Neural cell (in vitro differentiated cells): ENCODE measurements at regions not wholly inside any gene's neighbourhood (a gene's known extent, or its start where the extent isn't known, plus 50 kb on each side); places are given as distances from the start of the nearest gene placed in this dataset.

Experiments used
- H2AFZ ChIP-seq: fragments of 200-600, 300-800 bp; sonication (generic), shearing (Covaris generic); 2 replicates; pipeline ENCODE4 v1.6.0; 2014; ENCODE audit warnings: low read depth, mild to moderate bottlenecking, antibody characterized with exemption, low read length, moderate library complexity
- H3F3A ChIP-seq: fragments of 200-600 bp; shearing (Covaris generic); 2 replicates; pipeline ENCODE4 v1.6.1; 2016; ENCODE audit warnings: mild to moderate bottlenecking, moderate library complexity, mixed read lengths, antibody characterized with exemption, low read length; ENCODE audit not compliant: insufficient read depth, poor library complexity, severe bottlenecking
- H3K27ac ChIP-seq: fragments of 200-600, 300-800 bp; sonication (generic), shearing (Covaris generic); 2 replicates; pipeline ENCODE4 v1.5.1; 2014; ENCODE audit warnings: mild to moderate bottlenecking, low read length, moderate library complexity
- H3K27me3 ChIP-seq: fragments of 300-800, 200-600 bp; sonication (generic), shearing (Covaris generic); 2 replicates; pipeline ENCODE4 v1.6.0; 2014; ENCODE audit warnings: mild to moderate bottlenecking, low read depth, low read length, moderate library complexity; ENCODE audit not compliant: insufficient read depth
- H3K36me3 ChIP-seq: fragments of 300-800, 200-600 bp; sonication (generic), shearing (Covaris generic); 2 replicates; pipeline ENCODE4 v1.5.1; 2014; ENCODE audit warnings: mild to moderate bottlenecking, antibody characterized with exemption, low read length, moderate library complexity; ENCODE audit not compliant: insufficient read depth
- H3K4me2 ChIP-seq: fragments of 300-800, 200-600 bp; sonication (generic), shearing (Covaris generic); 2 replicates; pipeline ENCODE4 v1.6.0; 2014; ENCODE audit warnings: mild to moderate bottlenecking, low read length
- H3K4me3 ChIP-seq: fragments of 300-800, 200-600 bp; sonication (generic), shearing (Covaris generic); 2 replicates; pipeline ENCODE4 v1.5.1; 2014; ENCODE audit warnings: mild to moderate bottlenecking, low read length, moderate library complexity
- H3K79me2 ChIP-seq: fragments of 200-600 bp; shearing (Covaris generic); replicated peaks from 2 replicates; pipeline ENCODE4 v1.6.0; 2014; ENCODE audit warnings: mild to moderate bottlenecking, low read length, moderate library complexity; ENCODE audit not compliant: insufficient read depth
- H3K9ac ChIP-seq: fragments of 300-800, 200-600 bp; sonication (generic), shearing (Covaris generic); 2 replicates; pipeline ENCODE4 v1.6.1; 2016; ENCODE audit warnings: mild to moderate bottlenecking, low read length, mixed read lengths
- H3K9me2 ChIP-seq: fragments of 200-600 bp; shearing (Covaris generic); 2 replicates; pipeline ENCODE4 v1.6.1; 2016; ENCODE audit warnings: mild to moderate bottlenecking, low read length, mixed read lengths; ENCODE audit not compliant: insufficient read depth
- H3K9me3 ChIP-seq: fragments of 200-600, 300-800 bp; sonication (generic), shearing (Covaris generic); 2 replicates; pipeline ENCODE4 v1.6.1; 2016; ENCODE audit warnings: mild to moderate bottlenecking, mixed run types, low read length, moderate library complexity, mixed read lengths
- H4K20me1 ChIP-seq: fragments of 200-600 bp; shearing (Covaris generic); 2 replicates; pipeline ENCODE4 v1.6.1; 2016; ENCODE audit warnings: mild to moderate bottlenecking, mixed run types; ENCODE audit not compliant: insufficient read depth
- EP300 ChIP-seq: fragments of 450-650 bp; conservative IDR thresholded peaks from 2 replicates; pipeline ENCODE4 v1.6.1; 2014; ENCODE audit warnings: antibody characterized with exemption, mild to moderate bottlenecking, moderate library complexity; ENCODE audit not compliant: poor library complexity, severe bottlenecking
- EZH2 ChIP-seq: fragments of 200-600, 300-800 bp; shearing (Covaris generic), sonication (generic); IDR thresholded peaks from 2 replicates; pipeline ENCODE4 v1.6.1; 2014; ENCODE audit warnings: antibody characterized with exemption, low read length, borderline replicate concordance, mild to moderate bottlenecking; ENCODE audit not compliant: insufficient read depth, poor library complexity, severe bottlenecking
- MXI1 ChIP-seq: fragments of 450-650 bp; conservative IDR thresholded peaks from 2 replicates; pipeline ENCODE4 v1.6.1; 2014; ENCODE audit warnings: antibody characterized with exemption, mild to moderate bottlenecking; ENCODE audit not compliant: poor library complexity, severe bottlenecking
- POLR2AphosphoS5 ChIP-seq: IDR thresholded peaks from 2 replicates; pipeline ENCODE4 v1.6.1; 2012
- RAD21 ChIP-seq: fragments of 450-650 bp; conservative IDR thresholded peaks from 2 replicates; pipeline ENCODE4 v1.6.1; 2014; ENCODE audit warnings: antibody characterized with exemption, mild to moderate bottlenecking, moderate library complexity
- SMC3 ChIP-seq: fragments of 450-650 bp; conservative IDR thresholded peaks from 2 replicates; pipeline ENCODE4 v1.6.1; 2014; ENCODE audit warnings: antibody characterized with exemption, mild to moderate bottlenecking, moderate library complexity; ENCODE audit not compliant: poor library complexity
- TAF1 ChIP-seq: IDR thresholded peaks from 2 replicates; pipeline ENCODE4 v1.6.1; 2012; ENCODE audit warnings: low read depth
- TF ChIP-seq, protein P1 (sequence below): IDR thresholded peaks from 2 replicates; pipeline ENCODE4 v1.6.1; 2012; ENCODE audit warnings: borderline replicate concordance
- TF ChIP-seq, protein P2 (sequence below): fragments of 450-650 bp; IDR thresholded peaks from 2 replicates; pipeline ENCODE4 v1.5.1; 2014; ENCODE audit warnings: antibody characterized with exemption, mild to moderate bottlenecking, moderate library complexity; ENCODE audit not compliant: poor library complexity, severe bottlenecking

DNA sequence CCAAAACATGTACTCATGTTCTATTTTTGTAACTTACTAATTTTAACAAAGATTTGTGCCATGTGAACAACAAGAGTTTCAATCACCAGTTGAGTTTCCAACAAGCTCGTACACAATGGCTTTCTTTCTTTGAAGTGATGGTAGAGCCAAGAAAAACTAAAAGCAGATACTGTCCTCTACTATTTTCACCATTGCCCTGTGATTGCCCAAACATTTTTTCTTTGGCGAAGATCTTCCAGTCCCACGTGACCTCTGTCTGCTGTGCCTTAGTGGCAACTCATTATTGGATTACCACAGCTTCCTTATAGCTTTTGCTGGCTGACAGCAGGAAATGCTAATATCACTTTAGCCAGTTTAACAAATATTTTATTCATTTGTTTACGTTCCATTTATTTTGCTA lies 1147.1 kb downstream of the STIM2 start:
- Histone ChIP-seq H3K9ac (no peak overlapping the region), H4K20me1 (no peaks in the 10 kb centered on the region), H3K9me2 (no peaks in the 10 kb centered on the region), H3K4me3 (no peak overlapping the region), H3F3A (no peaks in the 10 kb centered on the region), H3K9me3 (no peaks in the 10 kb centered on the region), H3K36me3 (no peaks in the 10 kb centered on the region), H3K4me2 (no peak overlapping the region), H3K27ac (no peak overlapping the region), H3K79me2 (no peaks in the 10 kb centered on the region), H3K27me3 (no peaks in the 10 kb centered on the region), H2AFZ (no peak overlapping the region)
- no peak for TF ChIP-seq MXI1
- TF ChIP-seq, protein P1, sequence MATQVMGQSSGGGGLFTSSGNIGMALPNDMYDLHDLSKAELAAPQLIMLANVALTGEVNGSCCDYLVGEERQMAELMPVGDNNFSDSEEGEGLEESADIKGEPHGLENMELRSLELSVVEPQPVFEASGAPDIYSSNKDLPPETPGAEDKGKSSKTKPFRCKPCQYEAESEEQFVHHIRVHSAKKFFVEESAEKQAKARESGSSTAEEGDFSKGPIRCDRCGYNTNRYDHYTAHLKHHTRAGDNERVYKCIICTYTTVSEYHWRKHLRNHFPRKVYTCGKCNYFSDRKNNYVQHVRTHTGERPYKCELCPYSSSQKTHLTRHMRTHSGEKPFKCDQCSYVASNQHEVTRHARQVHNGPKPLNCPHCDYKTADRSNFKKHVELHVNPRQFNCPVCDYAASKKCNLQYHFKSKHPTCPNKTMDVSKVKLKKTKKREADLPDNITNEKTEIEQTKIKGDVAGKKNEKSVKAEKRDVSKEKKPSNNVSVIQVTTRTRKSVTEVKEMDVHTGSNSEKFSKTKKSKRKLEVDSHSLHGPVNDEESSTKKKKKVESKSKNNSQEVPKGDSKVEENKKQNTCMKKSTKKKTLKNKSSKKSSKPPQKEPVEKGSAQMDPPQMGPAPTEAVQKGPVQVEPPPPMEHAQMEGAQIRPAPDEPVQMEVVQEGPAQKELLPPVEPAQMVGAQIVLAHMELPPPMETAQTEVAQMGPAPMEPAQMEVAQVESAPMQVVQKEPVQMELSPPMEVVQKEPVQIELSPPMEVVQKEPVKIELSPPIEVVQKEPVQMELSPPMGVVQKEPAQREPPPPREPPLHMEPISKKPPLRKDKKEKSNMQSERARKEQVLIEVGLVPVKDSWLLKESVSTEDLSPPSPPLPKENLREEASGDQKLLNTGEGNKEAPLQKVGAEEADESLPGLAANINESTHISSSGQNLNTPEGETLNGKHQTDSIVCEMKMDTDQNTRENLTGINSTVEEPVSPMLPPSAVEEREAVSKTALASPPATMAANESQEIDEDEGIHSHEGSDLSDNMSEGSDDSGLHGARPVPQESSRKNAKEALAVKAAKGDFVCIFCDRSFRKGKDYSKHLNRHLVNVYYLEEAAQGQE = no peak
- TF ChIP-seq TAF1 = no peak
- no peak for TF ChIP-seq RAD21

DNA sequence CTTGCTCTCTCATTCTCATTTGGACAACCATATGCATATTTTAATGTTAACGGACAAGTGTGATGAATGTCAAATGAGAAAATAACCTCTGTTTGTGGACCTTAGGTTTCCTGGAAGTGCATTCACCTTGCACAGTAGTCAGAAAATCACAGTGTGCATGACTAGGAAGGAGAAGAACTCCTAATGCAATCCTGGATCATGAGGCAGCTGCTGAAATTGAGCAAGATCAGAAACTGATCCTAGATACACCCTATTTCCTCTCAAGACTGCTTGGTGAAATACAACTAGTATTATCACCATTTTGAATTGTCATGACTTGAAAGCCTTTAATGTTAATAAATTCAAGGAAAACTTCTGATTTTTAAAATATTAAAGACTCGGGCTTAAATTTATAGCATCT lies 1148.9 kb downstream of the STIM2 start:
- Histone ChIP-seq H4K20me1 (no peaks in the 10 kb centered on the region), H3K4me2 (no peak overlapping the region), H3K27me3 (no peaks in the 10 kb centered on the region), H3K36me3 (no peaks in the 10 kb centered on the region), H2AFZ (no peak overlapping the region), H3F3A (no peaks in the 10 kb centered on the region), H3K79me2 (no peaks in the 10 kb centered on the region), H3K9ac (no peak overlapping the region), H3K4me3 (no peak overlapping the region), H3K9me2 (no peaks in the 10 kb centered on the region), H3K9me3 (no peaks in the 10 kb centered on the region), H3K27ac (no peak overlapping the region)
- TF ChIP-seq SMC3 = no peak
- no peak for TF ChIP-seq TAF1
- TF ChIP-seq EZH2 = no peak

DNA sequence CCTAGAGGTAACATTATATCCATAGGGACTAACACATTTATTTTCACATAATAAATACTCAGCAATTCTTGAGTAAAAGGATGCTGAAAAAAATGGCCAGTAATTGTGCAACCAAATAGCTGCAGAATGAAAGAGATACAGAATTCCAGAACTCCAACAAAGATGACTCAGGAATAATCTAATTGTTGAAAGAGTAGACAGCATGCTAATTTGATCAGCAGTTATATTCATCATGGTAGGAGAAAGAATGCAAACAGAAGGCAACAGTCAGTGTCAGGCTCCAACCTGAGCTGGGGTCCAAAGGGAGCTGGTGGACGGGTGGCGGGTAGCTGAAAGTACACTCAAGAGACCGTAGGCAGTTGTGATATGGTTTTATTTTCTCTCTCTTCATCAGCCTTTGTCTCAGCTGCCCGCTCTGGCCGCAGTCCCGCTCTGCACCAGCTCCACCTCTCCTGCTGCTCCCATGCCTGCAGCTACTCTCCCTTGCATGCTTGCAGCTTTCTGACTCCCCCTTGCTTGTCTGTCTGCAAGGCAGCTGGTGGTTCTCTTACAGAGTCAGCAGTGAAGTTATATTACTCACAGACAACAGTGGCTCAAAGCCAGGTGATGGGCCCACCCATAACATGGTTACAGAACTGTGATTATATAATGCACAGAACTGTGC lies 1150.1 kb downstream of the STIM2 start:
- Histone ChIP-seq H3K36me3 (no peaks in the 10 kb centered on the region), H3K27me3 (no peaks in the 10 kb centered on the region), H4K20me1 (no peaks in the 10 kb centered on the region), H3K79me2 (no peaks in the 10 kb centered on the region), H3K9me2 (no peaks in the 10 kb centered on the region), H3F3A (no peaks in the 10 kb centered on the region), H3K9ac (no peak overlapping the region), H3K9me3 (no peaks in the 10 kb centered on the region), H3K4me2 (no peak overlapping the region), H3K27ac (no peak overlapping the region), H2AFZ (no peak overlapping the region), H3K4me3 (no peak overlapping the region)
- TF ChIP-seq EP300 (no peak), SMC3 (no peak), EZH2 (no peak), RAD21 (no peak), TAF1 (no peak), MXI1 (no peak), POLR2AphosphoS5 (no peak)
- TF ChIP-seq, protein P1 = no peak
- TF ChIP-seq, protein P2, sequence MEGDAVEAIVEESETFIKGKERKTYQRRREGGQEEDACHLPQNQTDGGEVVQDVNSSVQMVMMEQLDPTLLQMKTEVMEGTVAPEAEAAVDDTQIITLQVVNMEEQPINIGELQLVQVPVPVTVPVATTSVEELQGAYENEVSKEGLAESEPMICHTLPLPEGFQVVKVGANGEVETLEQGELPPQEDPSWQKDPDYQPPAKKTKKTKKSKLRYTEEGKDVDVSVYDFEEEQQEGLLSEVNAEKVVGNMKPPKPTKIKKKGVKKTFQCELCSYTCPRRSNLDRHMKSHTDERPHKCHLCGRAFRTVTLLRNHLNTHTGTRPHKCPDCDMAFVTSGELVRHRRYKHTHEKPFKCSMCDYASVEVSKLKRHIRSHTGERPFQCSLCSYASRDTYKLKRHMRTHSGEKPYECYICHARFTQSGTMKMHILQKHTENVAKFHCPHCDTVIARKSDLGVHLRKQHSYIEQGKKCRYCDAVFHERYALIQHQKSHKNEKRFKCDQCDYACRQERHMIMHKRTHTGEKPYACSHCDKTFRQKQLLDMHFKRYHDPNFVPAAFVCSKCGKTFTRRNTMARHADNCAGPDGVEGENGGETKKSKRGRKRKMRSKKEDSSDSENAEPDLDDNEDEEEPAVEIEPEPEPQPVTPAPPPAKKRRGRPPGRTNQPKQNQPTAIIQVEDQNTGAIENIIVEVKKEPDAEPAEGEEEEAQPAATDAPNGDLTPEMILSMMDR = no peak
